GM06990 (cell line): ENCODE measurements at regions not wholly inside any gene's neighbourhood (a gene's known extent, or its start where the extent isn't known, plus 50 kb on each side); places are given as distances from the start of the nearest gene placed in this dataset.

Experiments used
- DNase-seq: peaks from one replicate; pipeline ENCODE4 v3.0.0-alpha.2; 2011; ENCODE audit not compliant: insufficient read length; ENCODE audit errors: extremely low read depth
- H3K27me3 ChIP-seq: replicated peaks from 2 replicates; pipeline ENCODE4 v1.6.0; 2011; ENCODE audit warnings: low read length; ENCODE audit not compliant: control insufficient read depth, insufficient read depth
- H3K36me3 ChIP-seq: 2 replicates; pipeline ENCODE4 v1.5.1; 2011; ENCODE audit warnings: low read length; ENCODE audit not compliant: control insufficient read depth, insufficient read depth
- H3K4me3 ChIP-seq: replicated peaks from 2 replicates; pipeline ENCODE4 v1.5.1; 2011; ENCODE audit warnings: low read depth, mild to moderate bottlenecking, control low read depth, low read length
- TF ChIP-seq, protein P1 (sequence below): IDR thresholded peaks from 2 replicates; pipeline ENCODE4 v1.5.1; 2011; ENCODE audit warnings: low read length, control low read depth, mild to moderate bottlenecking, inconsistent platforms; ENCODE audit not compliant: insufficient read depth, poor library complexity, severe bottlenecking

GRCh38 chr11:112366777-112367176 is 106.1 kb upstream of the PLET1 start:
- no peaks in the 10 kb centered on the region for H3K36me3 ChIP-seq
- no peak for DNase-seq
- no peaks in the 10 kb centered on the region; the same call in none of the 2 replicates for H3K27me3 ChIP-seq
- TF ChIP-seq, protein P1, sequence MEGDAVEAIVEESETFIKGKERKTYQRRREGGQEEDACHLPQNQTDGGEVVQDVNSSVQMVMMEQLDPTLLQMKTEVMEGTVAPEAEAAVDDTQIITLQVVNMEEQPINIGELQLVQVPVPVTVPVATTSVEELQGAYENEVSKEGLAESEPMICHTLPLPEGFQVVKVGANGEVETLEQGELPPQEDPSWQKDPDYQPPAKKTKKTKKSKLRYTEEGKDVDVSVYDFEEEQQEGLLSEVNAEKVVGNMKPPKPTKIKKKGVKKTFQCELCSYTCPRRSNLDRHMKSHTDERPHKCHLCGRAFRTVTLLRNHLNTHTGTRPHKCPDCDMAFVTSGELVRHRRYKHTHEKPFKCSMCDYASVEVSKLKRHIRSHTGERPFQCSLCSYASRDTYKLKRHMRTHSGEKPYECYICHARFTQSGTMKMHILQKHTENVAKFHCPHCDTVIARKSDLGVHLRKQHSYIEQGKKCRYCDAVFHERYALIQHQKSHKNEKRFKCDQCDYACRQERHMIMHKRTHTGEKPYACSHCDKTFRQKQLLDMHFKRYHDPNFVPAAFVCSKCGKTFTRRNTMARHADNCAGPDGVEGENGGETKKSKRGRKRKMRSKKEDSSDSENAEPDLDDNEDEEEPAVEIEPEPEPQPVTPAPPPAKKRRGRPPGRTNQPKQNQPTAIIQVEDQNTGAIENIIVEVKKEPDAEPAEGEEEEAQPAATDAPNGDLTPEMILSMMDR, result no peak
- H3K4me3 ChIP-seq, result no peak overlapping the region

GRCh38 chr11:112367461-112367860 is 106.8 kb upstream of the PLET1 start:
- DNase-seq, result no peak
- TF ChIP-seq, protein P1, result no peak
- Histone ChIP-seq H3K36me3 (no peaks in the 10 kb centered on the region), H3K27me3 (no peaks in the 10 kb centered on the region; the same call in none of the 2 replicates), H3K4me3 (no peak overlapping the region)

DNA sequence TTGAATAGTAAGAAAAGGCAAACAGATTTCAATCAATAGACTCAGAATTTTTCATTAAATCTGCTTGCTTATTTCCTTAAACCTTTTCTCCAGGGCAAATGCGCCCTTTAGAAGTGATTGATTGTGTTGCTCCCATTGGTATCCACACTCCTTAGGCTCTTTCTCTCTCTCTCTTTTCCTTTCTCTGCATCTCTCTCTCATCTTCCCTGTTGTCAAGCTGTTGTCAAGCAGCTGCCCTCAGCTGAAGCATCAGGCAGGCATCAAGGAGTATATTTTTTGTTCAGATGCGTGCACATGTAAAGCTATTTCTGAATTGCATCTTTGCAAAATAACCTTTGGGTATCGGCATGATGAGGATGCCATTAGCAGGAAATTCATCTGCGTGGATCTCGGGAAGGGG is 107.2 kb upstream of the PLET1 start:
- no peaks in the 10 kb centered on the region; the same call in none of the 2 replicates for H3K27me3 ChIP-seq
- DNase-seq, result no peak
- no peaks in the 10 kb centered on the region for H3K36me3 ChIP-seq
- TF ChIP-seq, protein P1, result no peak
- H3K4me3 ChIP-seq, result no peak overlapping the region

GRCh38 chr11:112368381-112368780 is 107.7 kb upstream of the PLET1 start:
- no peak for DNase-seq
- no peaks in the 10 kb centered on the region for H3K36me3 ChIP-seq
- TF ChIP-seq, protein P1, result no peak

GRCh38 chr11:112369374-112369773 is 108.7 kb upstream of the PLET1 start:
- TF ChIP-seq, protein P1, result no peak

More at GRCh38 chr11:112368381-112368780, 107.7 kb upstream of the PLET1 start:
- Histone ChIP-seq H3K27me3 (no peaks in the 10 kb centered on the region; the same call in none of the 2 replicates), H3K4me3 (no peak overlapping the region)

DNA sequence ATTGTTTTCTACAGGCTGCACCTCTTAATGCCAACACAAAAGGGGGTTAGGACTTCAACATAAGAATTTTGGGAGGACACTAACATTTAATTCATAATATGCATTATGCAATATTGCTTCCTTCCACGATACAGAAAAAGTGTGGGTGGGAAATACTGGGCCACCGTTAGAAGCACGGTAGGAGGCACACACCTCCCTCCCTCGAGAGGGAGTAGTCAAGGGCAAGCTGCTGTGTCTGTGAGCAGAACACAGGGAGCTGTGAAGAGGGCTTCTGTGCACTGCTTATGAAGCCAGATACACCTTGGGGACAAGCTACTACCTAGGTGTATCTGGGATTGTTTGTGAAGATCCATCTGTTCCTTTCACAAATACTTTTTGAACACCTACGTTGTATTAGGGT is 109.3 kb upstream of the PLET1 start:
- no peaks in the 10 kb centered on the region for H3K36me3 ChIP-seq
- no peaks in the 10 kb centered on the region; the same call in 1 of the 2 replicates for H3K27me3 ChIP-seq
- DNase-seq, result no peak
- TF ChIP-seq, protein P1, result no peak
- no peak overlapping the region for H3K4me3 ChIP-seq

More at GRCh38 chr11:112369374-112369773, 108.7 kb upstream of the PLET1 start:
- no peak overlapping the region for H3K4me3 ChIP-seq
- H3K27me3 ChIP-seq, result no peaks in the 10 kb centered on the region; the same call in none of the 2 replicates
- H3K36me3 ChIP-seq, result no peaks in the 10 kb centered on the region
- no peak for DNase-seq
